Right ventricle myocardium inferior (tissue), 1 donor: ENCODE measurements at regions not wholly inside any gene's neighbourhood (a gene's known extent, or its start where the extent isn't known, plus 50 kb on each side); places are given as distances from the start of the nearest gene placed in this dataset.
A peak's percentile ranks its signal among the peaks of the same experiment; 100 is the strongest.

Experiments used
- ATAC-seq: fragments of 200-7000 bp; cut with Tn5 transposase; one replicate; pipeline ENCODE4 v1.9.1; 2020; ENCODE audit warnings: mild to moderate bottlenecking, moderate library complexity
- DNase-seq: peaks from one replicate; pipeline ENCODE4 v3.0.0; 2021; ENCODE audit errors: missing footprints
- intact Hi-C: fragments of 100-400 bp; cut with DNase I; formaldehyde crosslinking; loops from one replicate; pipeline ENCODE4 v1.11.0; 2022
- donor health status: DM: no; HTN: yes; CAD: no; lungs with severe emphysema.

DNA sequence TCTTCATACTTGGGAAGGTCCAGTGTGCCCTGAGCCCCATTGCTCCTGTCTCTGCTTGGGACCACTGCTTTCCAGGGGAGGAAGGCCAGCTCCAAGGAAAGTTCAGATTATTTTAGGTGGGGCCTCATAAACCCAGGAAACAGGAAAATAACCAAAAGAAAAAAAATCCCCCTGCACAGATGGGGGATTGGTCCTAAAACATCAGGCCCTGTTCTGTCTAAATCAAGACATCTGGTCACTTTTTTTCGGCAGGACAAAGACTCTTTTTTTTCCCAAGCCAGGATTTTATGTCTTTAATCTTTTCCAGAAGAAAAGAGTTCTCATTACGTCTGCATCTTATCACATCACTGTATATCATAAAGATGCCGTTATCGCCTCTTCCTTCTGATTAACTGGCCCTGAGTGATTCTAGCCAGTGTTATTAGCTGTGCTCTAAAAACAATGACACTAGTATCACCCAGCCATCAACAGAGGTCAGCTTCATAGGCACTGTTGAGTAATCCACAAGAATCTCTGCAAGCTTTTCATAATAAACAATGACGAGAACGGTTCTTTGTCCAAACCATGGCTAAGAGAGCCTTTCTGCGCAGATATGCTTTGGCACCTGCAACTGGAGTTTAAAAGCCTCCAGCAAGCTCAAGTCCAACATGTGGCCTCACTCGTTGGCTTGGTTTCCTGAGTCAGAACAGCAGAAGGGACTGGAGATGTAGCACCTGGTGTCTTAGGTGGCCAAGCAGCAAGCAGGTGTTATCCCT lies 138.2 kb downstream of the VAPA start:
- ATAC-seq, result peak; percentile 93
- intact Hi-C loops, result loop anchor here (5.0 to 10.0 kb wide), 2 partner anchors 35 to 93 kb away; no protein-coding TSS in a partner anchor
- DNase-seq, result no peak

DNA sequence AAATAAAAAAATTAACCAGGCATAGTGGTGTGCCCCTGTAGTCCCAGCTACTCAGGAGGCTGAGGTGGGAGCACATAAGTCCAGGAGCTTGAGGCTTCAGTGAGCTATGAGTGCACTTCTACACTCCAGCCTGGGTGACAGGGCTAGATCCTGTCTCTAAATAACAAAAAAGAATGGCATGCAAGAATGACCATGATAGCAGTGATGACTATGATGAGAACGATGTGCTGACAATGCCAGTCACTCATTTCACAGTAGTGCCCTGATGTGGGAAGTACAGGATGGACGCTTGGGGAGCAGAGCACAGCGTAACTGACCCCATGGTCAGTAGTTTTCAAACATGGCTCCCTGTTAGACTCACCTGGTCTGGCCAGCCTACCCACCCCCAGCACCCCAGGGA lies 139.1 kb downstream of the VAPA start:
- no peak for ATAC-seq
- no peak for DNase-seq
- intact Hi-C loops, result loop anchor here (5.0 to 10.0 kb wide), 2 partner anchors 36 to 92 kb away; no protein-coding TSS in a partner anchor

- intact Hi-C loops, result loop anchor here (5.0 to 10.0 kb wide), 2 partner anchors 37 to 91 kb away; no protein-coding TSS in a partner anchor
- no peak for ATAC-seq
Measured at GRCh38 chr18:10053861-10054260, 140.0 kb downstream of the VAPA start.

GRCh38 chr18:10054366-10054765 lies 140.6 kb downstream of the VAPA start:
- no peak for DNase-seq
- intact Hi-C loops, result loop anchor here (5.0 to 10.0 kb wide), 2 partner anchors 37 to 90 kb away; no protein-coding TSS in a partner anchor

More at GRCh38 chr18:10053861-10054260, 140.0 kb downstream of the VAPA start:
- no peak for DNase-seq

DNA sequence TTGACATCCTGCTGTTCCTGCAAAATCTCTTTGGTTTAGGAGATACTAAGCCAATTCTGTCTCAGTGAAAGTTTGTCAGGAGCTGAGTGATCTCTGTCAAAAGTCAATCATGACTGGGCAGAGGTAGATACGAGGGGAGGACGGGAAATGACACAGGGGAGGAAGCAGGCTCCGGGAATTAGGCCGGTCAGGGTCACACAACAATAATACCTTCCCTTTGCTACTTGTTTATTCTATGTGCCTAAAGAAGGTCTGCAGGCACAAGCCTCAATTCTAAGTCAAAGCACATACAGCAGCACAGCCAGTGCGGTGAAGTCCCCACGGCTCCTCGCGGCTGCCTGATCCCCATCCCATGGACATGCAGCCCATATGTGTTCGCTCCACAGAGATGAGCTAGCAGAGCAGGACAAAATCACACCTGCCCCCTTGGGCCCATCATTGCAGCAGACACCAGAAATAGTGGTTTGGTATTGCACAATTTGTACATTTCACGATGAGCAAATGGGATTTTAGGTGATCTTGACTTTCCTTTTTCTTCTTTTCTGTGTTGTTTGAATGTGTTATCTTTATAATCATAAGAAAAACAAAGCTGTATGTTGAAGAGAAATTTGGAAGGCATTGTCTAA lies 141.4 kb downstream of the VAPA start:
- ATAC-seq (no peak), DNase-seq (no peak)
- intact Hi-C loops, result loop anchor here (10.0 kb wide), 1 partner anchor 90 kb away; no protein-coding TSS in a partner anchor

More at GRCh38 chr18:10054366-10054765, 140.6 kb downstream of the VAPA start:
- no peak for ATAC-seq

DNA sequence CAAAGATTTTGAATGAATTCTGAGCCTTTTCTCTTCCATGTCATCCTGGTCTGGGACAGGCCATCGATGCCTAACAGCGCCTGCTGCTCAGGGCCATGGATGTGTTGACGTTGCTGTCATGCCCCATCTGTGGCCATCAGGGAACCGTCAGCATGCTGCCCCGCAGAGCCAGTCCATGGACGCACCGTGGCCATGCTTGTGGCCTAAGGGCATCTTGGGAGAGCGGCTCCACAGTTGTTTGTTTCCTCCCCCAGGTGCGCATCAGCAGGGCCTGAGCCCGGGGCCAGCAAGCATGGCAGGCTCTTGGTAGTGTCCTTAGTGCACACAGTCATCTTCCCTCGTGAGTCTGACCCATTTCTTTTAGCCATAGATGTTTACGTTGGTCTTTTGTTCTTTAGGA lies 142.7 kb downstream of the VAPA start:
- no peak for ATAC-seq
- intact Hi-C loops, result loop anchor here (10.0 kb wide), 1 partner anchor 88 kb away; no protein-coding TSS in a partner anchor
- no peak for DNase-seq

DNA sequence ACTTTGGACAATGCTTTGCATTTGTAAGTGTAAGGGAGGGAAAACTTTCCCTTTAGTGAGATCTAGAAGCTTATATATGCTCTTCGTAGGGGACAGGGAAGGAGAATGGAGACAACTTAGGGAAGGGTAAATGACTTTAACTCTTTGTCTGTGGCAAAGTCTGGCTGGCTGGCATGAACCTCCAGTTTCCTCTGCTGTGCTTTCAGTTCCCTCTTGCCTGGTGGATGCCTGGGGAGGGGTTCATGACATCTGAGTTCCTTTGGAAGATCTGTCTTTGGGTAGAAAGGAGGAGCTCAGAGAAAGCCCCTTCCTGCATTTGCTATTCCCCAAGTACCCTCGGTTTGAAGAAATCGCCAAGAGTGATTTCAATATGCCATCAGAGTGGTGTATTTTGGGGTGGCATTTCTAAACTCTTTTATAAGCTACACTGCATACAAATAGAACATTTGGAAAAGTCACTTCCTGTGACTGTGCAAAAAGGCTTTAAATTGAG lies 143.6 kb downstream of the VAPA start:
- intact Hi-C loops, result loop anchor here (10.0 kb wide), 1 partner anchor 87 kb away; no protein-coding TSS in a partner anchor
- ATAC-seq (no peak), DNase-seq (no peak)

DNA sequence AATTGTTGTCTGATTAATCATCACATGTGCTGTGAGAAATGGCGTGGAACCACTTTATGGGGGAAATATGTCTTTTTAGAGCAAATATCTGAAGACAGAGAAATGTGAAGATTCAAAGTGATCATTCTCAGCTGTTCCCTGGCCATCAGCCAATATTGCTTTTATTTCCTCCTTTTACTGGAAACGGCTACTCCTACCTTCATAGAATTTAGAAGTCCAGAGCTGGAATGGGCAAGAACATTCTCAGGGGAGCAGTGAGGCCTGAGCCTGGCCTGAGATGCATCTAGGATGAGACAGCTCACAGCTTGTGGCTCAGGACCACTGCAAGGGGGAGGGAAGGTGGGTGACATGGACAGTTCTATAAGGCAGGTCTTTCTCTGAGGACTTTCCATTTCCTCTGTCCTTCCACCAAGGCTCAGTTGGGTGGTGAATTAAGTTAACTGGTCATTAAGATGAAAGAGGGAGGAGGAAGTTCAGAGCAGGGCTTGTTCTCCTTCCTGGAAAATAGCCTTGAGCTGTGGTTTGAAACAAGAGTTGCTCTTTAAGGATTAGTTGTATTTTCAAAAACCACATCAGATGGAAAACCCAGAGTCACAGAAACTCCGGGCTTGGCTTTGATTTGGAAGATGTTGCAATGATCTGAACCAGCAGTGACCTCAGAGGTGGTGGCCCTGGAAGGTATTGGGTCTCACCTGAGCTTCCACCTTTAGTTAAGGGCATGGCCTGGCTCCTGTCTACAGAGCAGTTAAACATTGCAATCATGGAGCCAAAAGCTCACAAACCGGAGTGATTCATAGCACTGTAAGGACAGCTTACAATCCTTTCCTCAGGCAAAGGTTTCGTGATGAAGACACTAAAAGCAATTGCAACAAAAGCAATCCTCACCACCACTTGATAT lies 144.3 kb downstream of the VAPA start:
- no peak for DNase-seq
- peak; percentile 38 for ATAC-seq
- intact Hi-C loops, result loop anchor here (10.0 kb wide), 1 partner anchor 87 kb away; no protein-coding TSS in a partner anchor

GRCh38 chr18:10059610-10060468 lies 146.0 kb downstream of the VAPA start:
- intact Hi-C loops, result loop anchor here (10.0 kb wide), 1 partner anchor 85 kb away; no protein-coding TSS in a partner anchor
- peak; percentile 26 for ATAC-seq
- DNase-seq, result no peak

GRCh38 chr18:10060469-10060782 lies 146.6 kb downstream of the VAPA start:
- intact Hi-C loops, result no loop called here
- DNase-seq, result no peak
- peak; percentile 17 for ATAC-seq

DNA sequence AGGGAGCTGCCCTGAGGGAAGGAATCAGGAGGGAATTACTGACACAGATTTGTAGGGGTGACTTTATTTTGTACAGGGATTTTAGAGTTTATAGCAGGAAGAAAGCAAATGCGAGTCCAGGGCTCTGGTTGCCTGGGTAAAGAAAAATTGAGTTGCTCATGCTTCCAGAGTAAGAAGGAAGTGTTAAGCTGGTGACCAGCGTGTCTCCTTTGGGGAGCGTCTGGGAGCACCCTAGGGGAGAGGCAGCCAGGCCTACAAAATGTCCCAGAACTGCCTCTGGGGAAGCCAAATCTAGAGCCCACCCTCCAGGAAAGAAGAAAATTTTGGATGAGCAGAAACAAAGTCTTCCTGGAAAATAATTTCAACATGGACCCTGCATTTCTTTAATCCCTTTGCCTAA lies 147.0 kb downstream of the VAPA start:
- intact Hi-C loops, result no loop called here
- DNase-seq (no peak), ATAC-seq (no peak)

- no peak for DNase-seq
- intact Hi-C loops, result no loop called here
- no peak for ATAC-seq
Measured at GRCh38 chr18:10061566-10062140, 147.8 kb downstream of the VAPA start.

GRCh38 chr18:10062302-10063300 lies 148.8 kb downstream of the VAPA start:
- ATAC-seq, result peak; percentile 10
- DNase-seq, result no peak
- intact Hi-C loops, result no loop called here

- intact Hi-C loops, result no loop called here
- no peak for ATAC-seq
- no peak for DNase-seq
Measured at GRCh38 chr18:10063489-10063888, 149.7 kb downstream of the VAPA start.

GRCh38 chr18:10064267-10064666 lies 150.5 kb downstream of the VAPA start:
- intact Hi-C loops, result no loop called here
- DNase-seq (no peak), ATAC-seq (peak; percentile 78)

- no peak for ATAC-seq
- no peak for DNase-seq
- intact Hi-C loops, result no loop called here
Measured at GRCh38 chr18:10065296-10065695, 151.5 kb downstream of the VAPA start.
